ENCODE measurements at regions not wholly inside any gene's neighbourhood (a gene's known extent, or its start where the extent isn't known, plus 50 kb on each side); places are given as distances from the start of the nearest gene placed in this dataset.

DNA sequence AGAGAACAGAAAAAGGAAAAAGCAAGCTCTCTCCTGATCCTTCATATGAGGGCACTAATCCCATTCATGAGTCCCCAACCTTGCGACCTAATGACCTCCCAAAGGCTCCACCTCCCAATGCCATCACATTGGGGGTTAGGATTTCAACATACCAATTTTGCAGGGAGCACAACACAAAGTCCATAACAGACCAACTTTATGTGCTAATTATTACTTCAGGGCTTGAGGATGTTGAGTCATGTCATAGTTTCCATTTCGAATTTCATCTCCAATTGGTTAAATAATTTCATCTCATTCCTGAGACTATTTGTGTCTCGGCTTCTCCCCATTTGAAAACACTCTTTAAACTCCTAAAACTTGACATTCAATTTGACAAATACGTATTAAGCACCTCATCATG lies 69.9 kb upstream of the KLF7 start:
- no peak for DNase-seq
- H3K4me1 ChIP-seq, result no peaks in the 10 kb centered on the region
- H3K9me3 ChIP-seq, result no peaks in the 10 kb centered on the region
- H3K4me3 ChIP-seq (replicated peaks in 1 of 3), result no peak overlapping the region
- intact Hi-C loops (cut with DNase I), result no loop called here
- H3K36me3 ChIP-seq, result no peaks in the 10 kb centered on the region
- 90 to 92% methylated on average over 4 of the region's 4 CpGs for WGBS, 2 donors
- H3K27ac ChIP-seq, result no peak overlapping the region
- TF ChIP-seq POLR2A (IDR thresholded peaks at IDR 0.05), result no peak
- TF ChIP-seq, protein P1, sequence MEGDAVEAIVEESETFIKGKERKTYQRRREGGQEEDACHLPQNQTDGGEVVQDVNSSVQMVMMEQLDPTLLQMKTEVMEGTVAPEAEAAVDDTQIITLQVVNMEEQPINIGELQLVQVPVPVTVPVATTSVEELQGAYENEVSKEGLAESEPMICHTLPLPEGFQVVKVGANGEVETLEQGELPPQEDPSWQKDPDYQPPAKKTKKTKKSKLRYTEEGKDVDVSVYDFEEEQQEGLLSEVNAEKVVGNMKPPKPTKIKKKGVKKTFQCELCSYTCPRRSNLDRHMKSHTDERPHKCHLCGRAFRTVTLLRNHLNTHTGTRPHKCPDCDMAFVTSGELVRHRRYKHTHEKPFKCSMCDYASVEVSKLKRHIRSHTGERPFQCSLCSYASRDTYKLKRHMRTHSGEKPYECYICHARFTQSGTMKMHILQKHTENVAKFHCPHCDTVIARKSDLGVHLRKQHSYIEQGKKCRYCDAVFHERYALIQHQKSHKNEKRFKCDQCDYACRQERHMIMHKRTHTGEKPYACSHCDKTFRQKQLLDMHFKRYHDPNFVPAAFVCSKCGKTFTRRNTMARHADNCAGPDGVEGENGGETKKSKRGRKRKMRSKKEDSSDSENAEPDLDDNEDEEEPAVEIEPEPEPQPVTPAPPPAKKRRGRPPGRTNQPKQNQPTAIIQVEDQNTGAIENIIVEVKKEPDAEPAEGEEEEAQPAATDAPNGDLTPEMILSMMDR (IDR thresholded peaks at IDR 0.05), result no peak
- H3K27me3 ChIP-seq, result no peaks in the 10 kb centered on the region

DNA sequence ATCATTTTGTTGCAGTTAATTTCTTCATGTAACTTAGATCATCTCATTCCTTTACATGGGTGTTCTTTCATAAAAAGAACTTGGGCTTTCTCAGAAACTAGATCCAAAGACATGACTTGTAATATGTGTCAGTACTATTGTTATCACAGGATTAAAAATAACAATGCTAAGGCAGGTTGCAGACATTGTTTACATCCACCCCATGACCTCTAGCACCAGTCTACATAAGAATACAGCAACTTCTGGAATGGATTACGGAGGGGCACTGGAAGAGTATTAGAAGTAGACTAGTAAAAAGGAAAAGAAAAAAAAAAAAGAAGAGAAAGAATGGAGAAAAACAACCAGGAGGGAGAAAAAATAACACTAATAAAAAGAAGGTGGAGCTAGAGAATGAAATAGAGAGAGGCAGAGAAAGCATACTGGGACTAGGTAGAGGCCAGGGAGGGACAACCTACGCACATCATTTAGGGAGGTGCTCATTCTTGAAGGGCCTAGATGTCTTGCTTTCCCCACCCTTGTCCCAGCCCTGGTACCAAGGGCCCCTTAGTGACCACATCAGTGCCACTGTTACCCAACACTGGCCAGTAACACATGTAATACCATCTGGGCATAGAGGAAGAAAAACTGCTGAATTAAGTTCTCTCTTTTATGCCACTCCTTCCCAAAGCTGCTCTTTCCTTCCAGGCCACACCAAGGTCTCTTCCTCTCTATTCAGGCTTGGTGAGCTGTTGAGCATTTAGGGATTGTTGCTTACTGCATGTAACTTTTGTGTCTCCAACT lies 70.6 kb upstream of the KLF7 start:
- intact Hi-C loops (cut with DNase I), result no loop called here

DNA sequence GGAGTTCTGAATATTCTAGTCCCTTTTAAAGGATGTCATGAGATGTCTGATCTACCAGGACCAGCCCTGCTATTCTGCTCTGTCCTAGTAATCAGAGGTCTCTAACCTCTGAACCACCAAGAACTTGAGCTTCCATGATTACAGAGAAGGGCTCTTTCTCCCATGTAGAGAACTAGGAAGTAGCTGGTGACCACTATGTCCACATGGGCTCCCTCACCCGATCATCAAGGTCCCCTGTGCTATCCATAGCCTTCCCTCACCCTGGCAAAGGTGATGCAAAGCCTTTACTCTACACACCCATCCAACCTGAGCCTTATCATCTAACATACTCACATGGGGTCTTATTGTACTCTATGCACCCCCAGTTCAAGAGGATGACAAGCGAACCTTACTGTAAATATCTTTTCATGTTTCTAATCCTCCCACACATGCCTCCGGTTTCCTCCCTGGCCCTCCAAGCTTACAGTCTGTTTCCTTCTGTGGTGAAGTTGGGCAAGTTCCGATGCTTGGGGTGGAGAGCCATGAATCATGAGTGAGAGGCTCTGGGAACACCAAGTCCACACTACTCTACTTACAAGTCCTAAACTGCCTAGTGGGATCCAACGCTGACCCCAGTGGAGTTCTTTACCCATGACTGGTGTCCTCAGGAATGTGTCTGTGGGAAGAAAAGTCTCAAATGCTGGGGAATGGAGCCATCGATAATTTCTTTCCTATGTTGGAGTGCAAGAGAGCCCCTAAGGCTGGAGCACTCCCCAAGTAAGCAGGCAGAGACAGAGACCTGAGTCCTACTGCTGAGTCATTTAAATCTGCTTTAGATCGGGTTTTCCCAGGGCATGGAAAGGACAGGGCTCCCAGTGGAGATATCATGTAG lies 73.3 kb upstream of the KLF7 start:
- H3K4me1 ChIP-seq, result no peaks in the 10 kb centered on the region
- no peak overlapping the region for H3K4me3 ChIP-seq (replicated peaks in 1 of 3)
- peak; percentile 9 to 12 for DNase-seq
- no peak for TF ChIP-seq POLR2A (IDR thresholded peaks at IDR 0.05)
- TF ChIP-seq, protein P1 (IDR thresholded peaks at IDR 0.05), result no peak
- no peaks in the 10 kb centered on the region for H3K9me3 ChIP-seq
- H3K27me3 ChIP-seq, result no peaks in the 10 kb centered on the region
- 66 to 77% methylated on average over 7 of the region's 7 CpGs for WGBS, 2 donors
- intact Hi-C loops (cut with DNase I), result no loop called here
- peak overlapping the region in 1 of 3 donors; percentile 30 for H3K27ac ChIP-seq
- no peaks in the 10 kb centered on the region for H3K36me3 ChIP-seq

More for the DNA sequence above, 70.6 kb upstream of the KLF7 start:
- Histone ChIP-seq H3K4me1 (no peaks in the 10 kb centered on the region), H3K27ac (no peak overlapping the region), H3K27me3 (no peaks in the 10 kb centered on the region), H3K36me3 (no peaks in the 10 kb centered on the region), H3K4me3 (replicated peaks in 1 of 3) (no peak overlapping the region), H3K9me3 (no peaks in the 10 kb centered on the region)
- 89 to 95% methylated on average over 2 of the region's 2 CpGs for WGBS, 2 donors
- DNase-seq, result no peak
- TF ChIP-seq, protein P1 (IDR thresholded peaks at IDR 0.05), result no peak
- TF ChIP-seq POLR2A (IDR thresholded peaks at IDR 0.05), result no peak

DNA sequence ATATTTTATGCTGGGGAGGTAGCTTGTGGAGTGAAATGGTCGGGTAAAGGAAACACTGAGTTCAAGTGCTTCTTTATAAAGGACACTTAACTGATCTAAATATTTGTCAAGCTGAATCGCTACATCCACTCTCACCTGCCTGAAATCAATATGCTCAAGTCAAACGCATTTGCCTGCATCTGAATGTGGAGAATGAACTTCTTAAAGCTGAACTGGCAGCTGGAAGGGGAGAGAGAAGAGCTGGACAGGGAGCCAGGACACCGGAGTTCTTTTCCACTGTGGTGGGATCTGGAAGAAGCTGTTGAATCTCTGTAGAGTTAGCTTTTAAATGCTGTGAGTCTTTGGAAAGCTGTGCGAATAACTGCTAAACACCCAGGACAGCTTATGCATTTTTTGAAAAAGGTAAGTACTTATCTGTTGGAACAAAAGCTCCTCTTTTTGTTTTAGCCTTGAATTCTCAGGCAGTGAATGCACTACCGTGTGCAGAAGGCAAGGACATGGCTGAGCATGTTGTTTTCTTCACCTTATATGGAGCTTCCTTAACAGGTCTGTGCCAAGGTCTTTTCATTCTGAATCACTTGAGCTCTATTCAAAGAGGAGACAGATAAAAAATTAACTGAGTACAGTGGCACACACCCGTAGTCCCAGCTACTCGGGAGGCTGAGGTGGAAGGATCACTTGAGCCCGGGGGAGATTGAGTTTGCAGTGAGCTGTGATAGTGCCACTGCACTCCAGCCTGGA lies 74.2 kb upstream of the KLF7 start:
- Histone ChIP-seq H3K27me3 (no peaks in the 10 kb centered on the region), H3K27ac (peak overlapping the region in 1 of 3 donors; percentile 24), H3K36me3 (no peaks in the 10 kb centered on the region), H3K4me3 (replicated peaks in 1 of 3) (no peak overlapping the region), H3K9me3 (no peaks in the 10 kb centered on the region), H3K4me1 (no peaks in the 10 kb centered on the region)
- TF ChIP-seq, protein P1 (IDR thresholded peaks at IDR 0.05), result no peak
- TF ChIP-seq POLR2A (IDR thresholded peaks at IDR 0.05), result no peak
- no peak for DNase-seq
- 59 to 62% methylated on average over 9 of the region's 9 CpGs for WGBS, 2 donors
- intact Hi-C loops (cut with DNase I), result no loop called here

Data from thyroid gland (tissue), 4 donors.